ENCODE measurements at regions not wholly inside any gene's neighbourhood (a gene's known extent, or its start where the extent isn't known, plus 50 kb on each side); places are given as distances from the start of the nearest gene placed in this dataset.

- Mint-ChIP-seq H3K36me3 (no peaks in the 10 kb centered on the region), H3K9me3 (peaks cover 0 to 2% (median 0%) of the 10 kb centered on the region in 7 donors), H3K27me3 (ENCODE audit: low read depth in 3 of 3) (no peaks in the 10 kb centered on the region), H3K27ac (no peak overlapping the region), H3K4me3 (no peak overlapping the region), H3K4me1 (no peaks in the 10 kb centered on the region)
- Histone ChIP-seq H4K20me1 (ENCODE audit: insufficient read depth, low read length) (no peaks in the 10 kb centered on the region), H3K79me2 (ENCODE audit: insufficient read depth, low read length) (no peaks in the 10 kb centered on the region), H2AFZ (ENCODE audit: insufficient read depth, low read depth, low read length, poor library complexity, severe bottlenecking) (no peak overlapping the region), H3K4me2 (replicated peaks; ENCODE audit: extremely low read depth, low read length, poor library complexity, severe bottlenecking) (no peak overlapping the region), H3K27ac (ENCODE audit: low read depth in 1 of 2, low read length in 2 of 2) (no peak overlapping the region), H3K36me3 (replicated peaks in 1 of 2; ENCODE audit: control insufficient read depth in 1 of 2, insufficient read depth in 2 of 2, low read length in 2 of 2) (no peaks in the 10 kb centered on the region), H3K4me3 (replicated peaks in 1 of 3; ENCODE audit: low read depth in 2 of 3, low read length in 3 of 3) (no peak overlapping the region), H3K27me3 (ENCODE audit: control insufficient read depth in 2 of 2, insufficient read depth in 2 of 2, low read length in 2 of 2) (no peaks in the 10 kb centered on the region), H3K4me1 (ENCODE audit: control insufficient read depth in 1 of 2, insufficient read depth in 2 of 2, low read length in 2 of 2) (no peaks in the 10 kb centered on the region), H3K9ac (ENCODE audit: insufficient read depth, low read length, poor library complexity, severe bottlenecking) (no peak overlapping the region), H3K9me3 (replicated peaks in 1 of 2; ENCODE audit: control insufficient read depth in 1 of 2, insufficient read depth in 1 of 2, low read length in 2 of 2) (no peaks in the 10 kb centered on the region)
- intact Hi-C loops (cut with micrococcal nuclease): no loop called here
- DNase-seq: no peak
- WGBS (ENCODE audit: insufficient coverage): no CpG with 5 or more reads among the region's 2 CpGs
- no peak for TF ChIP-seq CTCF (IDR thresholded peaks at IDR 0.05)
Measured at GRCh38 chr2:210963386-210963785, 407.0 kb downstream of the CPS1 start.

- no peak for DNase-seq
- H3K36me3 ChIP-seq (replicated peaks in 1 of 2; ENCODE audit: control insufficient read depth in 1 of 2, insufficient read depth in 2 of 2, low read length in 2 of 2): no peaks in the 10 kb centered on the region
- Mint-ChIP-seq H3K4me1 (no peaks in the 10 kb centered on the region), H3K4me3 (no peak overlapping the region), H3K36me3 (no peaks in the 10 kb centered on the region), H3K27ac (no peak overlapping the region), H3K9me3 (peaks cover 0 to 2% (median 0%) of the 10 kb centered on the region in 7 donors), H3K27me3 (ENCODE audit: low read depth in 3 of 3) (no peaks in the 10 kb centered on the region)
- no peak overlapping the region for H3K9ac ChIP-seq (ENCODE audit: insufficient read depth, low read length, poor library complexity, severe bottlenecking)
- no peak overlapping the region for H3K4me2 ChIP-seq (replicated peaks; ENCODE audit: extremely low read depth, low read length, poor library complexity, severe bottlenecking)
- H2AFZ ChIP-seq (ENCODE audit: insufficient read depth, low read depth, low read length, poor library complexity, severe bottlenecking): no peak overlapping the region
- no CpG with 5 or more reads among the region's 2 CpGs for WGBS (ENCODE audit: insufficient coverage)
- H4K20me1 ChIP-seq (ENCODE audit: insufficient read depth, low read length): no peaks in the 10 kb centered on the region
- intact Hi-C loops (cut with micrococcal nuclease): no loop called here
- no peak for TF ChIP-seq CTCF (IDR thresholded peaks at IDR 0.05)
- H3K79me2 ChIP-seq (ENCODE audit: insufficient read depth, low read length): no peaks in the 10 kb centered on the region
- no peaks in the 10 kb centered on the region for H3K9me3 ChIP-seq (replicated peaks in 1 of 2; ENCODE audit: control insufficient read depth in 1 of 2, insufficient read depth in 1 of 2, low read length in 2 of 2)
- H3K4me3 ChIP-seq (replicated peaks in 1 of 3; ENCODE audit: low read depth in 2 of 3, low read length in 3 of 3): no peak overlapping the region
- H3K27ac ChIP-seq (ENCODE audit: low read depth in 1 of 2, low read length in 2 of 2): no peak overlapping the region
- no peaks in the 10 kb centered on the region for H3K4me1 ChIP-seq (ENCODE audit: control insufficient read depth in 1 of 2, insufficient read depth in 2 of 2, low read length in 2 of 2)
- H3K27me3 ChIP-seq (ENCODE audit: control insufficient read depth in 2 of 2, insufficient read depth in 2 of 2, low read length in 2 of 2): no peaks in the 10 kb centered on the region
Measured at GRCh38 chr2:210964141-210964764, 407.9 kb downstream of the CPS1 start.
